Stimulated activated CD8-positive, alpha-beta memory T cell treated with anti-CD3 and anti-CD28 coated beads, Interleukin-12 subunit alpha, Interleukin-12 subunit beta, amount 100 ng/mL, for 24 hours (primary cell): ENCODE measurements at regions not wholly inside any gene's neighbourhood (a gene's known extent, or its start where the extent isn't known, plus 50 kb on each side); places are given as distances from the start of the nearest gene placed in this dataset.

Source experiments
- DNase-seq: peaks from one replicate; pipeline ENCODE4 v3.0.0-alpha.2; 2020; ENCODE audit errors: extremely low read depth

- DNase-seq: no peak
Measured at GRCh38 chr2:510839-511238, 166.4 kb downstream of the TMEM18 start.

GRCh38 chr2:509888-510287 is 167.3 kb downstream of the TMEM18 start:
- no peak for DNase-seq

- no peak for DNase-seq
Measured at GRCh38 chr2:508121-508520, 169.1 kb downstream of the TMEM18 start.

- DNase-seq: no peak
Measured at GRCh38 chr2:506866-507265, 170.3 kb downstream of the TMEM18 start.

- DNase-seq: no peak
Measured at GRCh38 chr2:506451-506850, 170.8 kb downstream of the TMEM18 start.

GRCh38 chr2:505941-506340 is 171.3 kb downstream of the TMEM18 start:
- no peak for DNase-seq

- no peak for DNase-seq
Measured at GRCh38 chr2:503288-503999, 173.8 kb downstream of the TMEM18 start.

GRCh38 chr2:502831-503230 is 174.4 kb downstream of the TMEM18 start:
- DNase-seq: no peak

GRCh38 chr2:501667-502066 is 175.5 kb downstream of the TMEM18 start:
- no peak for DNase-seq

GRCh38 chr2:501130-501529 is 176.1 kb downstream of the TMEM18 start:
- DNase-seq: no peak

GRCh38 chr2:499726-500125 is 177.5 kb downstream of the TMEM18 start:
- DNase-seq: no peak

GRCh38 chr2:498493-499178 is 178.6 kb downstream of the TMEM18 start:
- no peak for DNase-seq

- DNase-seq: no peak
Measured at GRCh38 chr2:497770-498492, 179.3 kb downstream of the TMEM18 start.

- no peak for DNase-seq
Measured at GRCh38 chr2:496729-497128, 180.5 kb downstream of the TMEM18 start.

GRCh38 chr2:495745-496275 is 181.4 kb downstream of the TMEM18 start:
- DNase-seq: no peak

- no peak for DNase-seq
Measured at GRCh38 chr2:494853-495252, 182.4 kb downstream of the TMEM18 start.

GRCh38 chr2:493228-493627 is 184.0 kb downstream of the TMEM18 start:
- no peak for DNase-seq

- DNase-seq: no peak
Measured at GRCh38 chr2:492178-492577, 185.0 kb downstream of the TMEM18 start.

GRCh38 chr2:489838-490237 is 187.4 kb downstream of the TMEM18 start:
- DNase-seq: no peak

- no peak for DNase-seq
Measured at GRCh38 chr2:489084-489483, 188.1 kb downstream of the TMEM18 start.

GRCh38 chr2:487186-488079 is 189.8 kb downstream of the TMEM18 start:
- no peak for DNase-seq

GRCh38 chr2:486371-486770 is 190.8 kb downstream of the TMEM18 start:
- no peak for DNase-seq
